SH-SY5Y (cell line): ENCODE measurements at regions not wholly inside any gene's neighbourhood (a gene's known extent, or its start where the extent isn't known, plus 50 kb on each side); places are given as distances from the start of the nearest gene placed in this dataset.

Source experiments
- GATA2 ChIP-seq: IDR thresholded peaks from 2 replicates; pipeline ENCODE4 v1.6.1; 2011; ENCODE audit warnings: mild to moderate bottlenecking, low read depth, low read length
- GATA3 ChIP-seq: IDR thresholded peaks from 2 replicates; pipeline ENCODE4 v1.6.1; 2011; ENCODE audit warnings: low read depth, mild to moderate bottlenecking, low read length, moderate library complexity

DNA sequence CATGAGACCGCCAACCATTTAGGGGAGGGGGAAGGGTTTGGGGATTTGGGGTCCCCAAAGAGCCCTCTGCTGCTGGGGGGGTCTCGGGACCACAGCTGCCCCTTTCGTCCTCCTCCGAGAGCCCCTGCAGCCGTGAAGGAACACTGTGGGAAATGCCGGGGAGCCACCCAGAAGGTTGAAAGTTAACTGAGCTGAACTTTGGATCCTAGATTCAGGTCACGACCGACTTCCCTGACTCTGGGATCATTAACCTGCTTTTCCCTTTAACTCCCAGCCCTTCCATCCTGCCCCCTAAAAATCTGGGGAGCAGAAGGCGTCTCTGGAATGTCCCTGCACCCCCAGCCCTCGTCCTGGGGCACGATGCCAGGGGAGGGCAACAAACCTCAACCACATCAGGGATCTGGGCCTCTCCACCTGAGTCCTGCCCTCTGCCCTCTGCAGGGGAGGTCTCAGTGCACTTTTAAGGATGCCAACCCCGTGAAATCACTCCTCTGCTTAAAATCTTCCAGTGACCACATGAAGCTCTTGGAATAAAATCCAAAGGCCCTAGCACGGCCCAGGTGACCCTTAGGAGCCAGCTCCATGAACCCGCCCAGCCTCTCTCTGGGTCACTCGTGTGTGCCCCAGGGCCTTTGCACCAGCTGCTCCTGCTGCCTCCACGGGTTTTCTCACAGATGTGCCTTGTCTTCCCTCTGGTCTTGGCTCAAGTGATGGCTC, 95.0 kb downstream of the RFLNA start:
- no peak for TF ChIP-seq GATA2
- TF ChIP-seq GATA3, result no peak

DNA sequence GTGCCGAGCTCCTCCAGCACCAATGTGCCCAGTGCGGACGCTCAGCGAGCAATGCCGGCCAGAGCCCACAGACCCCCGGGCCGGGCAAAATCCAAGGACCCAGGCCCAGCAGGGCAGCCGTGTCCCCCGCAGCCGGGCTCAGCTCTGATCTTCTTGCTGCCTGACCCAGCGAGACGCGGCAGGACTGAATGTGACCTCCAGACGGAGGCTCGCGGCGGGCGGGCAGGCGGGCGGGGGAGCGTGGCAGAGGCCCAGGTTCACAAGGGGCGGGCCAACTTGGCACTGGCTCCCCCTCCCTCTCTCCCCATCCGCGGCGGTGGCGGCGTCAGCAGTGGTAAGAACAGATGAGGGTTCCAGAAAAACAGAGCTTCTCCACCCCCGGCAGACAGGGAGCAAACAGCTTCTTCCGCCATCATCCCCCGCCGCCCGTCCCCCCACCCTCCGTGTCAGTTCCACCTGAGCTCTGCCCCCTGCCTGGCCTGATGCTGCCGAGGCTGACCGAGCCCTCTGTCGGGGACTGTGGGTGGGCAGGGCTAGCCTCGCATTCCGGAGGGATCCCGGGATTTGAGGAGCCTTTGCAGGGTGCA, 94.3 kb downstream of the RFLNA start:
- TF ChIP-seq GATA2, result no peak
- TF ChIP-seq GATA3, result no peak

DNA sequence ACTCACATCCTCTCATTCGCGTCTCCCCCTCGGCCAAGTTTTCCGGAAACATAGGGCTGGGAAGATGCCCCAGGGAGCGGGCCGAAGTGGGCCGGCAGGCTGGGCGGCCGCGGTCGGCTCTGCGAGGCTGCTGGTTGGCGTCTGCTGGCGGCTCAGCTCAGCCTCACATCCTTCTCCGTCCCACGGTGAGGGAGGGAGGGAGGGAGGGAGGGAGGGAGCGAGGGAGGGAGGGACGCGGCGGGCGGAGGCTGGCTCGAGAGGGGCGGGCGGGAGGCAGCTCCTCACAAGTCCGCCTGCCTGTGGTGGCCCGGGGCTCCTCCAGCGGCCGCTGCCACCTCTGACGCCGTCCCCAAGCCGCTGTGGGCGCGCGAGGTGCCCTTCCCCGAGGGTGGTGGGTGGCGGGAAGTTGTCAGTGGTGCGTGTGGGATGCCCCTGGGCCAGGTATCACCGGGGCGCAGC, 93.8 kb downstream of the RFLNA start:
- no peak for TF ChIP-seq GATA3
- no peak for TF ChIP-seq GATA2

DNA sequence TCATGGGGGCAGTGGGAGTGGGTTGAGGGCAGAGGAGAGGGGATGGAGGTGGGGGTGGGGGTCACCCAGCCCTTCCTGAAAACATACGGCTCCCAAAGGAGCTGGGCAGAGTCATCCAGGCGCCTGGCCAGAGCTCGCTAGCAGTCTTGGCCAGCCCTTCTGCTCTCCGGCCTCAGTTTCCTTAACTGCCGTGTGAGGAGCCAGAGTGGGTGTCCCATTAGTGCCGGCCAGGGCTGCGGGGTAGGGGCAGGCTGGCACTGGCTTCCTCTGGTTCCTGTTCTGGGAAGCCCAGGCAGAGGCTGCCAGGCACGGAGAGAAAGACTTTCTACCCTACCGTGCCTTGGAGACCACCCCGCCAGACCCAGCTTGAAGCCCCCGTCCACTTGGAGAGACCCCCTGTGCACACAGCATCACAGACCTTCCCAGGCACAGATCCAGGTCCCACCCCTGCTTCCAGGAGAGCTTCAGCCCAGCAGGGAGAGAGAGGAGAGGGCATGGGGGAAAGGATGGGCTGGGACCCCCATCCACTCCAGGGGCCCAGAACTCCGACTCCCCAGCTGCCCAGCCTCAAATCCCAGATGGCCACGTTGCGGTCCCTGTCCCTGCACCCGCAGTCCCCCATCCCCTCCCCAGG, 93.3 kb downstream of the RFLNA start:
- TF ChIP-seq GATA2 (no peak), GATA3 (no peak)

DNA sequence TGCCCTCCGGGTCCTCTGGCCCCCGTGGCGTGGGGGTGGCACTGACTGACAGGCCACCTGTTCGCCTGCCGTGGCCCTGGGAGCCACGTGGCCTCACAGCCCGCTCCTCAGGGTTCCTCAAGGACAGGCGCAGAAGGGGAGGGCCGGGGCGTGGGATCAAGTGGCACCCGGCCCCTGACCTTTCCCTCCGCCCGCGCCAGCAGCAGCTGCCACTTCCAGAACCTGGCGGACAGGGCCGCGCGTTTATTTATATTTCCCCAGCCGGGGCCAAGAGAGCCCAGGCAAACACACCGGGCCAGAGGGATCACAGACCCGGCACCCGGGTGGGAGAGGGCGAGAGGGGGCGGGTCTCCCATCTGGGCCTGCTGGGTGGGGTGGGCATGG, 92.6 kb downstream of the RFLNA start:
- TF ChIP-seq GATA2 (no peak), GATA3 (no peak)

DNA sequence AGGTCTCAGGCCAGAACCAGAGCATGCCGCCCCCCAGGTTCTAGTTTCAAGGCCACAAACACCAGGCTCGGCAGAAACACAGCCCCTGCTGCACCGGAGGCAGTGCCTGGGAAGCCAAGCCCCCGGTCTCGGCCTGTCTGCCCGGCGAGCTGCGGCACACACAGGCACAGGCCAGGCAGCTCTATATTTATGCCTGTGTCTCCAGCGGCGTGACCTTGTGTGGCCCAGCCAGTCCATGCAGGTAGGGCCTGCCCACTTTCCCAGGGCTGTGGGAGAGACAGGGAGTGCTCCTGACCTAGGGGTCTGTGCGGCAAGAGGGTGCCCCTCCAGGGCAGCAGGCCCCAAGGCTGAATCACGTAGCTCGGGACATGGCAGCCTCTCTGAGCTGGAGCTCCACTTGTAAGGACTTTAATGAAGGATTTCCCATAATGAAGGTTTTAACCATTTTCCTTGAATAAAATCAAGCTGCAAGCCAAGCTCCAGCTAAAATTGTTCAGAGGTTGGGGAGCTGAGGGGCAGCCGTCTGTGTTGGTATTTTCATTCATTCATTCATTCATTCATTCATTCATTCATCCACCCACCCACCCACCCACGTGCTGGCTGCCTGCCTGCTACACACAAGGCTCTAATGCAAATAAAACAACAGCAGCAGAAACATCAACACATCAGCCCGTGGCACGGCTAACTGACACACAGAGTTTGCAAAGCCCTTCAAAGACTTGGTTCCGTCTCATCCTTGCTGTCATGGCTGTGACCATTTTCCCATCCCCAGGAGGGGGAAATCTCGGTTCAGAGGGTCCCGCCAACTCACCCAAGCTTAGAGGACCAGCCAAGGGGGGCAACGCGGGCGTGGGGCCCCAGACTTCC, 92.0 kb downstream of the RFLNA start:
- TF ChIP-seq GATA2, result no peak
- no peak for TF ChIP-seq GATA3

DNA sequence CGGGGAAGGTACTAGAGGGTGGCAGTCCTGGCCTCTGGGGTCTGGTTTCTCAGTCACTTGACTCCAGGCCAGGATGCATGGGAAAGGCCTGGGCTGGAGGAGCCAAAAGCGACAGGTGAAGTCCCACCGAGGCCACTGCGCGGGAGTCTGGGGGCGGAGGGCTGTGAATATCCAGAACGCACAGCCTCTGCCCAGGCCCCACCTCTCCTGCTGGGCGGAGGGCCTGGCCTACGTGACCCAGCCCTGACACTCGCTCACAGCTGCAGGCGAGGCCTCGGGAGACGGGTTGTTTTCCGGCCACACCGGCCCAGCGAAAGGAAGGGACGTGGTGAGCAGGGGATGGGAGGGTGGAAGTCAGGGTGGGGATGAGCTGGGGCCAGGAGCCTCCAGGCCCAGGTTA, 91.2 kb downstream of the RFLNA start:
- TF ChIP-seq GATA3, result no peak
- TF ChIP-seq GATA2, result no peak

DNA sequence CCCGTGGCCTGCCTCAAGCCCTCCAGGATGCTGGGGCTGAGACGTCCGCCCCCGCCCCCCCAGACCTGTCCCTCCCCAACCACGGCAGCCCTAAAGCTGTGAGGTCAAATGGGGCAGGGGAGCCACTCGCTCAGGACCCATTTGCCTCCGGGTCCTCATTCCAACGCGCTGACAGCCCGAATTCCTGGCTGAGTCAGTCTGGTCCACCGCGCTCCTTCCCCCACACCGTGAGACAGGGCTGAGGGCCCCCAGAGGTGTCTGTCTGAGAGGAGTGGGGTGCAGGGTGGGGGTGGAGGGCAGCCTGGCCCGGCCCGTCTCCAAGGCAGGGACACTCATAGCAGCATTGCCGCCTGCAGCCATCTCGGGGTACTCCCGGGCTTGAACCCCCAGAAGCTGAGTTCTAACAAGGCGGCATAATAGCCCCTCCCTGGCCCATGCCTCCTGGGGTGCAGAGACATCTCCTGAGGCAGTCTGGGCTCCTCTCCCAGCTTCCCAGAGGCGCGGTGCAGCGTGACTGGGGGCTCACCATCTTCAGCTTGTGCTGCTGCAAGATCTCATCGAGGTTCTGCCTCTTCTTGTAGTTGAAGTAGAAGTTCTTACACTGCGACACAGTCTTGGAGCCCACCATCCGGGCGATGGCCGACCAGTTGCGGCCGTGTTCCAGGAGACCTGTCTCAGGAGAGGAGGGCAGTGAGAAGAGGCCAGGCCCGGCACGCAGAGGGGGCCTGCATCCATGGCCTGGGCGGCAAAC, 90.5 kb downstream of the RFLNA start:
- TF ChIP-seq GATA3 (no peak), GATA2 (no peak)

DNA sequence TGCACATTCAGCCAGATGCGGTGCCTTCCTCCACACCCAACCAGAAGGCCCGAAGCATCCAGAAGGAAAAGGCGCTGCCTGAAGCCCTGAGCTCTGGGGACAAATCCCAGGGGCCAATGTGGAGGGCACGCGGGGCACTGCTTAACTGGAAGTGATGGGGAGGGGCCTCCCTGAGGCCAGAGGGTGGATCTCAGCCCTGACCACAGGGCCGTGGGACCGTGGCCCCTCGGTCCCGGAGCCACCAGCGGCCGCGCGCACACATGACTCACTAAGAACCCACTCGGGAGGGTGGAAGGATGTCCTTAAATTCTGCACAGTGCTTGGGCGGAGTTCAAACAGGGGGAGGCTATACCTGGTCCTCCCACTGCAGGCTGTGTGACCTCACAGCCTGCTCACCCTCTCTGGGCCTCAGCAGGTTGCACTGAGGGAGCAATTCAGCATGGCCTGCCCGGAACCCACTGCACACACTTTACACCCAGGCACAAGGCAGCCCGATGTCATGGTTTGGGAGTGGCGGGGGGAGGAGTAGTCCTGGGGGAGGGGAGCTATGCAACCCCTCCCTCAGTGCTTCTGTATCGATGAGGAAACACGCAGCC, 89.5 kb downstream of the RFLNA start:
- TF ChIP-seq GATA3 (no peak), GATA2 (no peak)

DNA sequence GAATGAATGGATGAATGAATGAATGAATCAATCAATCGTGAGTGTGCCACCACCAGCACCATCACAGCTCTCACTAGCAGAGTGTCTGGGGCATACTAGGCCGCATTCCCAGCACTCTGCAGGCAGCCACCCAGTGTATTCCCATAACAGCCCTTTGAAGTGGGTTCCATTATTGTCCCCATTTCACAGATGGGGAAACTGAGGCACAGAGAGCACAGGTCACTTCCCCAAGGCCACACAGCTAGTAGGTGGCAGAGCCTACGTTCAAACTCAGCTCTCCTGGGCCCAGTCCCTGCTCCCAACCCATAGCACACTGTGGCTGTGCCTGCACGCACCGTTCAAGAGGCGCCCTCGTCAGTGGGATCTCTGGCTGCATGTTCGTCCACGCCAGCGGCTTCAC, 88.1 kb downstream of the RFLNA start:
- TF ChIP-seq GATA3, result no peak
- TF ChIP-seq GATA2, result no peak

DNA sequence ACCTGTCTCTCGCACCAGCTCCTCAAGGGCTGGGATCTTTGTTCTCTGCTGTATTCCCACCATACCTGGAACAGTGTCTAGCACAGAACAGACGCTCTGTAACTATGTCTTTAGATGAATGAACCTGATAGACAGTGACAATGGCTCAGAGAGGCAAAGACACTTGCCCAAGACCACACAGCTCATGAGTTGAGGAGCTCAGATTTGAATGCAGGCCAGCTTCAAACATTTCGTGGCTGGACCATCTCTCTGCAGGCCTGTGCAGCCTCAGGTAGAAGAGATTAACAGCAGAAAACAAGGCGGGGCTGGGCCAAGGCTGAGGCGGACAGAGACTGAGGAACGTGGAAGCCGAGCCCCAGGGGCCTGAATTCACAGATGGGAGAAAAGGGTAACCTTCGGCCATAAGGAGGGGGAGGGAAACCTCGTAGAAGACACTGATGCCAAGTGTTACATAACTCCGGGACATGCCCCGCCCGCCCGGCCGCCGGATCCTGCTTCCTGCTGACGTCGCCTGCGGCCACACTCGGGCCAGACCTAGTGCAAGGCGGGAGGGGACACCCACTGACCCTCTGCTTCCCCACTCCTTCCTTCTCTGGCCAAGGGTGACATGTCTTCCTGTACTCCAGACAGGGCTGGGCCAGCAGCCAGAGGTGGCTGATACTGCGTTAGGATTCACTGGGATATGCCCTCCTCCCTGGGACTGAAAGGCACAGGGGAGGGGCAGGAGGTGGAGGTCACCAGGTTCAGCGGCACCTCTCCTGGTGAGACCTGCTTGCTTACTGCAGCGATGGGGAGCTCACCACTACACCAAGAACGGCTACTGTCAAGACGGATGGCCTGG, 86.8 kb downstream of the RFLNA start:
- no peak for TF ChIP-seq GATA3
- TF ChIP-seq GATA2, result no peak

DNA sequence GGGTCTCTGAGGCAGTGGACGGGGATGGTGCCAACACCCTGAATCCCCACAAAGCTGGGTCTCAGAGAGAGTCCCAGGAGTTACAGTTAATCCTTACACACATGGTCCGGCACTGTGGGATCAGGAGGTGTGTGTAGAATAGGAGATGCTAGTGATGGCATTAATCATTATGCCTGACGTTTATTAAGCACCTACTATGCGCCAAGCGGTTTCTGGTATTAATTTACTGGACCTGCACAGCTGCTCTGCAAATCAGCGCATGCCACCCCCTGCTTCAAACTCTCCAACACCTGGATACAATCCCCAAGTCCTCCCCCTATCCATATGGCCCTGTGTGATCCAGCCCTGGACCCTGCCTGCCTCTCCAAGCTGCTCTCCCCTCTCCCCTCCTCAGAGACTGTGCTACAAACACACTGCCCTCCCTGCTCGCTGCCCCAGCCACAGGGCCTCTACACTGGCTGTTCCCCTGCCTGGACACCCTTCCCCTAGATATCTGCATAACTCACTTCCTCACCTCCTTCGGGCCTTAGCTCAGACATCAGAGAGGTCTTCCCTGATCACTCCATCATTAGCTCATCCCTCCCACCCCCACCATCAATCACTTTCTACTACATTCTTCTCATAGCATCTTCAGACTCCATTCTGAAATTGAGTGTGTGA, 86.0 kb downstream of the RFLNA start:
- TF ChIP-seq GATA3 (no peak), GATA2 (no peak)
